ENCODE measurements at regions not wholly inside any gene's neighbourhood (a gene's known extent, or its start where the extent isn't known, plus 50 kb on each side); places are given as distances from the start of the nearest gene placed in this dataset.

- H3K4me3 ChIP-seq (ENCODE audit: low read depth, low read length): no peak overlapping the region
- TF ChIP-seq CTCF (IDR thresholded peaks at IDR 0.05; ENCODE audit: low read depth, low read length): no peak
Measured at GRCh38 chr11:116096272-116096995, 592.2 kb upstream of the CADM1 start.

GRCh38 chr11:116093481-116094270, 589.5 kb upstream of the CADM1 start:
- TF ChIP-seq CTCF (IDR thresholded peaks at IDR 0.05; ENCODE audit: low read depth, low read length): no peak
- H3K4me3 ChIP-seq (ENCODE audit: low read depth, low read length): no peak overlapping the region

GRCh38 chr11:116093065-116093464, 588.9 kb upstream of the CADM1 start:
- no peak for TF ChIP-seq CTCF (IDR thresholded peaks at IDR 0.05; ENCODE audit: low read depth, low read length)
- no peak overlapping the region for H3K4me3 ChIP-seq (ENCODE audit: low read depth, low read length)

- H3K4me3 ChIP-seq (ENCODE audit: low read depth, low read length): no peak overlapping the region
- TF ChIP-seq CTCF (IDR thresholded peaks at IDR 0.05; ENCODE audit: low read depth, low read length): no peak
Measured at GRCh38 chr11:116086426-116086825, 582.2 kb upstream of the CADM1 start.

- TF ChIP-seq CTCF (IDR thresholded peaks at IDR 0.05; ENCODE audit: low read depth, low read length): no peak
- no peak overlapping the region for H3K4me3 ChIP-seq (ENCODE audit: low read depth, low read length)
Measured at GRCh38 chr11:116085031-116085635, 580.9 kb upstream of the CADM1 start.

GRCh38 chr11:116084511-116084910, 580.3 kb upstream of the CADM1 start:
- no peak overlapping the region for H3K4me3 ChIP-seq (ENCODE audit: low read depth, low read length)
- no peak for TF ChIP-seq CTCF (IDR thresholded peaks at IDR 0.05; ENCODE audit: low read depth, low read length)

GRCh38 chr11:116082256-116082655, 578.0 kb upstream of the CADM1 start:
- no peak overlapping the region for H3K4me3 ChIP-seq (ENCODE audit: low read depth, low read length)
- no peak for TF ChIP-seq CTCF (IDR thresholded peaks at IDR 0.05; ENCODE audit: low read depth, low read length)
